ENCODE measurements at regions not wholly inside any gene's neighbourhood (a gene's known extent, or its start where the extent isn't known, plus 50 kb on each side); places are given as distances from the start of the nearest gene placed in this dataset.

GRCh38 chr1:232422898-232423297 is 207.0 kb downstream of the SIPA1L2 start:
- TF ChIP-seq CTCF (conservative IDR thresholded peaks at IDR 0.05; ENCODE audit: low read depth, low read length) (no peak), EZH2 (IDR thresholded peaks at IDR 0.05; ENCODE audit: low read length, unreplicated experiment) (no peak)

Measured in PC-3 (cell line).